Activated CD4-positive, alpha-beta T cell treated with anti-CD3 and anti-CD28 coated beads for 36 hours (primary cell): ENCODE measurements at regions not wholly inside any gene's neighbourhood (a gene's known extent, or its start where the extent isn't known, plus 50 kb on each side); places are given as distances from the start of the nearest gene placed in this dataset.

Experiments used
- ATAC-seq: fragments of 200-7000 bp; cut with Tn5 transposase; one replicate; pipeline ENCODE4 v1.10.0; 2021; ENCODE audit warnings: mild to moderate bottlenecking, moderate library complexity
- CTCF ChIA-PET: fragments of 350-600 bp; sonication (Branson Sonifier 250); formaldehyde crosslinking; loops from one replicate; lab custom pipeline; 2021; ENCODE audit warnings: antibody characterized with exemption; lab: Charles Lee
- POLR2A ChIA-PET: fragments of 350-600 bp; sonication (Branson Sonifier 250); formaldehyde crosslinking; loops from one replicate; lab custom pipeline; 2021; ENCODE audit warnings: antibody characterized with exemption, inconsistent platforms; lab: Charles Lee
- DNase-seq: peaks from one replicate; pipeline ENCODE4 v3.0.0-alpha.2; 2020
- H3K27ac Mint-ChIP-seq: one replicate; pipeline ENCODE4 v1.8.0; 2021; ENCODE audit warnings: mixed read lengths
- H3K27me3 Mint-ChIP-seq: one replicate; pipeline ENCODE4 v1.8.0; 2021; ENCODE audit warnings: mixed read lengths
- H3K36me3 Mint-ChIP-seq: one replicate; pipeline ENCODE4 v1.8.0; 2021; ENCODE audit warnings: low read depth, mixed read lengths
- H3K4me1 Mint-ChIP-seq: one replicate; pipeline ENCODE4 v1.8.0; 2021; ENCODE audit warnings: mixed read lengths
- H3K4me3 Mint-ChIP-seq: one replicate; pipeline ENCODE4 v1.8.0; 2021; ENCODE audit warnings: mild to moderate bottlenecking, moderate library complexity, mixed read lengths
- H3K9me3 Mint-ChIP-seq: one replicate; pipeline ENCODE4 v1.8.0; 2021; ENCODE audit warnings: low read depth, mixed read lengths
- intact Hi-C, 2 experiments: fragments of 100-400 bp; cut with DNase I in 1 of 2; cut with micrococcal nuclease in 1 of 2; formaldehyde crosslinking; loops; one replicate each; pipeline versions ENCODE4 v1.14.2 to v1.15.1; 2022 to 2024; cut with DNase I, micrococcal nuclease

DNA sequence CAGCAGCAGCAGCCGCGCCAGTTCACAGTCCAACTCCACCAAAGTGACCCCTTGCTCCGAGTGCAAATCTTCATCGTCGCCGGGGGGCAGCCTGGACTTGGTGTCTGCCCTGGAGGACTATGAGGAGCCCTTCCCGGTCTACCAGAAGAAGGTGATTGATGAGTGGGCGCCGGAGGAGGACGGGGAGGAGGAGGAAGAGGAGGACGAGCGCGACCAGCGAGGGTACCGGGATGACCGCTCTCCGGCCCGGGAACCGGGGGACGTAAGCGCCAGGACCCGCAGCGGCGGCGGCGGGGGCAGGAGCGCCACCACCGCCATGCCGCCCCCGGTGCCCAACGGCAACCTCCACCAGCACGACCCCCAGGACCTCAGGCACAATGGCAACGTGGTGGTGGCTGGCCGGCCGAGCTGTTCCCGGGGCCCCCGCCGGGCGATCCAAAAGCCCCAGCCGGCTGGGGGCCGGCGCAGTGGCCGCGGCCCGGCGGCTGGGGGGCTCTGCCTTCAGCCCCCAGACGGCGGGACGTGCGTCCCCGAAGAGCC, 224.1 kb upstream of the IL12A start:
- intact Hi-C loops, result loop anchor here in 1 of 2 experiments (5.0 kb wide), 1 partner anchor 1657 kb away; the partner anchor contains the start of gene SHOX2
- DNase-seq, result no peak
- no peaks in the 10 kb centered on the region for H3K9me3 Mint-ChIP-seq
- peak overlapping the region; percentile 61 for H3K4me3 Mint-ChIP-seq
- ChIA-PET CTCF (interaction anchor here (0.6 kb wide), 1 partner anchor 964 kb away, joined by 3 read pairs; no protein-coding TSS in a partner anchor), POLR2A (no interaction called here)
- H3K4me1 Mint-ChIP-seq, result peaks cover 12% of the 10 kb centered on the region
- no peak overlapping the region for H3K27ac Mint-ChIP-seq
- H3K36me3 Mint-ChIP-seq, result no peaks in the 10 kb centered on the region
- H3K27me3 Mint-ChIP-seq, result peaks cover 54% of the 10 kb centered on the region
- no peak for ATAC-seq

DNA sequence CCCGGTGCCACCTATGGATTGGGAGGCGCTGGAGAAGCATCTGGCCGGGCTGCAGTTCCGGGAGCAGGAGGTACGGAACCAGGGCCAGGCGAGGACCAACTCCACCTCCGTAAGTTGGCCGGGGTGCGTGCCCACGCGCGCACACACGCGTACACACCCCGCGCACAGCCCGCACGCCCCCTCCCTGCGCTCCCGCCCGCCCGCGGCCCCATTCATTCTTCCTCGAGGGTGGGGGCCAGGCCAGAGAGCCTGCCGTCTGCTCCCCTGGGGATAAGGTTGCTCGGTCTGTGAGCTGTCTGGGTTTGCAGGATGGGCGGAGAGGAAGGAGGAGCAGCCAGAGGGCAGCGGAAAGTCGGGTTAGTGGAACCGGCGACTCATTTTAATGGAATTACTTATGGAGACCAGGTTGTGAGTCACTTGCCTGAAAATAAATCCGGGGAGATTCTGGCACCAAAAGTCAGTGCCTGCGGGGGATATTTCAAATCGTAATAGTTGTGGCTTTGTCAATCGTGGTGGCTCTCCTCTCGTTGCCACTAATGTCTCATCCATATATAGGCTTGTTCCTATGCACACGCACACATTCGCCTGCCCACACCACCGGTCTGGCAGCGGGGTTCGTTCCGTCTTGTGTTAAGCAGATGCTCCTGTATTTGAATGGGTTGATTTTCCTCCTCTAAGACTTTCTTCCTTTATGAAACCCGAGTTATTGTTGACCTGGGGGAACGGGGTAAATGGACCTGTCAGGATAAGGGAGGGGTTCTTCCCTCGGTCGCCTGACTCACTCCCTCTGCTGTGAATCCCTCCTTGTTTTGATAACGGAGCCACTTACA, 223.4 kb upstream of the IL12A start:
- H3K27me3 Mint-ChIP-seq, result peaks cover 51% of the 10 kb centered on the region

GRCh38 chr3:159765860-159766294, 222.8 kb upstream of the IL12A start:
- H3K4me3 Mint-ChIP-seq, result no peak overlapping the region
- peaks cover 12% of the 10 kb centered on the region for H3K4me1 Mint-ChIP-seq
- no peaks in the 10 kb centered on the region for H3K9me3 Mint-ChIP-seq
- intact Hi-C loops, result no loop called here
- no peak overlapping the region for H3K27ac Mint-ChIP-seq
- H3K36me3 Mint-ChIP-seq, result no peaks in the 10 kb centered on the region
- DNase-seq (no peak), ATAC-seq (no peak)
- peaks cover 50% of the 10 kb centered on the region for H3K27me3 Mint-ChIP-seq
- ChIA-PET CTCF (interaction anchor here (0.6 kb wide), 1 partner anchor 328 kb away, joined by 3 read pairs; no protein-coding TSS in a partner anchor), POLR2A (no interaction called here)

More for the DNA sequence above, 223.4 kb upstream of the IL12A start:
- intact Hi-C loops, result no loop called here
- ATAC-seq, result peak; percentile 3
- H3K9me3 Mint-ChIP-seq, result no peaks in the 10 kb centered on the region
- CTCF ChIA-PET, result no interaction called here
- peak; percentile 25 for DNase-seq
- H3K27ac Mint-ChIP-seq, result no peak overlapping the region
- no peaks in the 10 kb centered on the region for H3K36me3 Mint-ChIP-seq
- POLR2A ChIA-PET, result no interaction called here
- H3K4me1 Mint-ChIP-seq, result peaks cover 12% of the 10 kb centered on the region
- peak overlapping the region; percentile 56 for H3K4me3 Mint-ChIP-seq

- DNase-seq (no peak), ATAC-seq (no peak)
- Mint-ChIP-seq H3K27ac (no peak overlapping the region), H3K4me1 (peaks cover 12% of the 10 kb centered on the region), H3K36me3 (no peaks in the 10 kb centered on the region), H3K9me3 (no peaks in the 10 kb centered on the region), H3K27me3 (peaks cover 44% of the 10 kb centered on the region), H3K4me3 (no peak overlapping the region)
- ChIA-PET CTCF (interaction anchor here (0.6 to 0.7 kb wide), 2 partner anchors 242 to 329 kb away, joined by 3 read pairs; no protein-coding TSS in a partner anchor), POLR2A (no interaction called here)
- intact Hi-C loops, result no loop called here
Observed at GRCh38 chr3:159766563-159767185, 222.0 kb upstream of the IL12A start.

DNA sequence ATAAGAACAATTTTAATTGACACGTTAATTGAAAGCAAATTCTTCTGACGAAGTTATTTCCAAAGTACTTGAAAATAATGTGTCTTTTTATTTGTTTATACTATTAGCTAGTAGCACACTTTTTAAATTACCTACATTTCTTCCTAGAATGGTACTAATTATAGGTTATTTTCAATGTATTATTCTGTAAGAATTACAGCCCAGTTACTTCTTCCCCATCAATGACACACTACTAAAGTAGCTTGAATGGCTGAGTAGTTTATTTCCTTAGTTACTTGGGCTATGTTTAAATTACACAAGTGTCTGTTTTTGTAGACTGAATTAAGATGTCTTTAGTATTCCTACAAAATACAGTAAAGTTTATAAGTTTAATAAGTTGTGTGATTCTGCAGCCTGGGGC, 217.6 kb upstream of the IL12A start:
- intact Hi-C loops, result no loop called here
- Mint-ChIP-seq H3K4me1 (no peaks in the 10 kb centered on the region), H3K4me3 (no peak overlapping the region), H3K9me3 (no peaks in the 10 kb centered on the region), H3K36me3 (no peaks in the 10 kb centered on the region), H3K27me3 (peaks cover 33% of the 10 kb centered on the region), H3K27ac (no peak overlapping the region)
- ChIA-PET CTCF (interaction anchor here (0.6 to 0.9 kb wide), 2 partner anchors 14 to 167 kb away, joined by 3 read pairs; no protein-coding TSS in a partner anchor), POLR2A (no interaction called here)
- ATAC-seq (no peak), DNase-seq (no peak)

GRCh38 chr3:159771865-159772611, 216.6 kb upstream of the IL12A start:
- H3K27ac Mint-ChIP-seq, result no peak overlapping the region
- ChIA-PET CTCF (interaction anchor here (0.6 to 0.8 kb wide), 3 partner anchors 310 to 603 kb away, joined by 3 to 4 read pairs (median 3); no protein-coding TSS in a partner anchor), POLR2A (interaction anchor here (0.7 kb wide), 1 partner anchor 101 kb away, joined by 4 read pairs; no protein-coding TSS in a partner anchor)
- peaks cover 25% of the 10 kb centered on the region for H3K27me3 Mint-ChIP-seq
- ATAC-seq, result no peak
- intact Hi-C loops, result no loop called here
- no peaks in the 10 kb centered on the region for H3K36me3 Mint-ChIP-seq
- H3K4me1 Mint-ChIP-seq, result no peaks in the 10 kb centered on the region
- H3K9me3 Mint-ChIP-seq, result no peaks in the 10 kb centered on the region
- DNase-seq, result no peak
- no peak overlapping the region for H3K4me3 Mint-ChIP-seq

DNA sequence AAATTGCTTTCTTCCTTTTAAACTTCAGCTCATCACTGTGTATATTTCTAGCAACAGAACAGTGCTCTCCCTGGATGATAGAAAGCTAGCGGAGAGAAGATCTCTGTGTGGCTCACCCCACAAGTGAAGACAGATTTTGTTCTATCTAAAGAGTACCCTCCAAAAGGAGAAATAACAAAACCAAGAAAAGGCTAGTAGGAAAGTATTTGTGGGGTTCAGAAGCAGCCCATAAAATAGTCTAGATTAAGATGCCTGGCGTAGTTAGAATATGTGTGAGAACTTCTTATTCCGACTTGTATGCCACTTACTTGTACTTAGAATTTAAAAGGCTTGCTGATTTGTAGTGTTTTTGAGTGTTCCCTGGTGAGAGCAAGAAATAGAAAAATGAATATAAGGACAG, 214.9 kb upstream of the IL12A start:
- intact Hi-C loops, result no loop called here
- H3K27ac Mint-ChIP-seq, result no peak overlapping the region
- ATAC-seq (no peak), DNase-seq (no peak)
- H3K27me3 Mint-ChIP-seq, result peaks cover 17% of the 10 kb centered on the region
- no peaks in the 10 kb centered on the region for H3K36me3 Mint-ChIP-seq
- CTCF ChIA-PET, result no interaction called here
- POLR2A ChIA-PET, result no interaction called here
- H3K4me1 Mint-ChIP-seq, result no peaks in the 10 kb centered on the region
- H3K9me3 Mint-ChIP-seq, result no peaks in the 10 kb centered on the region
- H3K4me3 Mint-ChIP-seq, result no peak overlapping the region

GRCh38 chr3:159775372-159775961, 213.2 kb upstream of the IL12A start:
- no peak overlapping the region for H3K27ac Mint-ChIP-seq
- H3K9me3 Mint-ChIP-seq, result no peaks in the 10 kb centered on the region
- CTCF ChIA-PET, result interaction anchor here (0.9 kb wide), 1 partner anchor 26 kb away, joined by 3 read pairs; no protein-coding TSS in a partner anchor
- H3K4me1 Mint-ChIP-seq, result no peaks in the 10 kb centered on the region
- H3K27me3 Mint-ChIP-seq, result peaks cover 14% of the 10 kb centered on the region
- POLR2A ChIA-PET, result no interaction called here
- H3K36me3 Mint-ChIP-seq, result no peaks in the 10 kb centered on the region
- ATAC-seq, result no peak
- H3K4me3 Mint-ChIP-seq, result no peak overlapping the region
- intact Hi-C loops, result no loop called here
- DNase-seq, result no peak

DNA sequence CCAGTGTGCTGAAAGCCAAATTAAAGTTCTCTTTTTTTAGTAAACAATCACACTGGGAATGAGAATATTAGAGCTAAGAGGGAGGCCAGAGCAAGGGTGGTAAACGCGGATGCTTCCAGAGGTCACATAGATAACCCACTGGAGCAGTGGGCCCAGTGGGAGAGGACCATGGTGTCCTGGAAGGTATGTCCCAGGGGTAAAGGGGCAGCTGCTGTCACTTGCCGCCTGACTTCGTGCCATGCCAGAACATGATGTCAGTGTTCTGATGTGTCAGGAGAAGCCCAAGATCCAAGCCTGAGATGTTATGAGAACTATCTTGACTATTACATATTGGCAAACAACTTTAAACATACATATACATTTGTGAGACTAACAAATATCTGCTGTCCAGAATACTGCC, 211.9 kb upstream of the IL12A start:
- intact Hi-C loops, result no loop called here
- H3K4me3 Mint-ChIP-seq, result no peak overlapping the region
- CTCF ChIA-PET, result interaction anchor here (0.9 kb wide), 1 partner anchor 27 kb away, joined by 3 read pairs; no protein-coding TSS in a partner anchor

GRCh38 chr3:159779883-159780282, 208.8 kb upstream of the IL12A start:
- Mint-ChIP-seq H3K4me1 (no peaks in the 10 kb centered on the region), H3K27me3 (peaks cover 9% of the 10 kb centered on the region), H3K36me3 (no peaks in the 10 kb centered on the region), H3K9me3 (no peaks in the 10 kb centered on the region), H3K27ac (no peak overlapping the region), H3K4me3 (no peak overlapping the region)
- no peak for ATAC-seq
- intact Hi-C loops, result no loop called here
- CTCF ChIA-PET, result no interaction called here
- DNase-seq, result no peak
- POLR2A ChIA-PET, result no interaction called here

More for the DNA sequence above, 211.9 kb upstream of the IL12A start:
- DNase-seq (no peak), ATAC-seq (no peak)
- peaks cover 16% of the 10 kb centered on the region for H3K27me3 Mint-ChIP-seq
- H3K36me3 Mint-ChIP-seq, result no peaks in the 10 kb centered on the region
- no peaks in the 10 kb centered on the region for H3K4me1 Mint-ChIP-seq
- POLR2A ChIA-PET, result no interaction called here
- no peaks in the 10 kb centered on the region for H3K9me3 Mint-ChIP-seq
- no peak overlapping the region for H3K27ac Mint-ChIP-seq
